Stomach (tissue), 8 donors: ENCODE measurements at regions not wholly inside any gene's neighbourhood (a gene's known extent, or its start where the extent isn't known, plus 50 kb on each side); places are given as distances from the start of the nearest gene placed in this dataset.

Experiments
- DNase-seq, 2 donors: peaks; one replicate each; pipeline versions ENCODE4 v3.0.0 to v3.0.0-alpha.2; 2013 to 2019
- H3K27ac ChIP-seq, 5 donors: fragments of 200-600 bp in 4 of 5; sonication (generic) in 4 of 5; one replicate each; pipeline ENCODE4 v1.5.1; 2013 to 2019; ENCODE audit warnings: mild to moderate bottlenecking in 1 of 5, moderate library complexity in 1 of 5
- H3K27me3 ChIP-seq, 3 donors: fragments of 200-600 bp; sonication (generic); one replicate each; pipeline ENCODE4 v1.5.1; 2017 to 2019; ENCODE audit warnings: mixed run types in 1 of 3
- H3K36me3 ChIP-seq, 4 donors: fragments of 200-600 bp; sonication (generic); 1 replicate in 3 of 4; 2 replicates in 1 of 4; pipeline ENCODE4 v1.5.1; 2016 to 2019
- H3K4me1 ChIP-seq, 4 donors: fragments of 200-600 bp; sonication (generic); one replicate each; pipeline ENCODE4 v1.5.1; 2016 to 2019
- H3K4me3 ChIP-seq, 4 donors: fragments of 200-600 bp; sonication (generic) in 3 of 4; one replicate each; pipeline ENCODE4 v1.5.1; 2016 to 2019; ENCODE audit warnings: mild to moderate bottlenecking in 1 of 4
- H3K9me3 ChIP-seq, 4 donors: fragments of 200-600 bp; sonication (generic); one replicate each; pipeline ENCODE4 v1.5.1; 2016 to 2019
- CTCF ChIP-seq, 7 experiments: fragments of 450-650 bp in 4 of 7; fragments of 200-600 bp in 3 of 7; sonication (generic) in 3 of 7; IDR thresholded peaks; one replicate each; pipeline ENCODE4 v1.5.1; 2016 to 2019; ENCODE audit warnings: antibody characterized with exemption in 7 of 7, control low read depth in 2 of 7, mild to moderate bottlenecking in 1 of 7
- EP300 ChIP-seq: sonication (generic); formaldehyde crosslinking; IDR thresholded peaks from one replicate; pipeline ENCODE4 v1.6.1; 2017; ENCODE audit warnings: antibody characterized with exemption
- POLR2A ChIP-seq, 4 donors: fragments of 450-650 bp; IDR thresholded peaks; one replicate each; pipeline ENCODE4 v1.6.1; 2016; ENCODE audit warnings: antibody characterized with exemption in 4 of 4, control low read depth in 2 of 4, mild to moderate bottlenecking in 1 of 4, moderate library complexity in 1 of 4
- POLR2AphosphoS5 ChIP-seq, 3 donors: sonication (generic); formaldehyde crosslinking; IDR thresholded peaks; one replicate each; pipeline ENCODE4 v1.6.1; 2016; ENCODE audit warnings: antibody characterized with exemption in 3 of 3
- WGBS, 5 donors: extraction: QIAGEN DNeasy Blood & Tissue Kit in 3 of 5; methylation state at CpG; one replicate each; pipeline versions ENCODE4 v1.1.5 to v1.1.7; 2013 to 2018; 5-methylcytosine and 5-hydroxymethylcytosine counted together
- intact Hi-C: fragments of 100-400 bp; cut with DNase I; formaldehyde crosslinking; loops from one replicate; pipeline ENCODE4 v1.15.1; 2023; ENCODE audit warnings: low total_unique reads
- donor health status: healthy with polysubstance abuse.
- donor health status: Bipolar disorder and iron deficiency.
- donor health status: healthy.

GRCh38 chr16:73311857-73312723 lies 264.2 kb upstream of the ZFHX3 start:
- intact Hi-C loops: no loop called here
- H3K27ac ChIP-seq: no peak overlapping the region
- H3K4me1 ChIP-seq: no peaks in the 10 kb centered on the region
- no peaks in the 10 kb centered on the region for H3K36me3 ChIP-seq
- H3K9me3 ChIP-seq: no peaks in the 10 kb centered on the region
- 82 to 88% (median 83%) methylated on average over 10 of the region's 10 CpGs for WGBS, 5 donors
- DNase-seq: no peak
- H3K4me3 ChIP-seq: no peak overlapping the region
- no peak for TF ChIP-seq POLR2A (IDR thresholded peaks at IDR 0.05)
- TF ChIP-seq POLR2AphosphoS5 (IDR thresholded peaks at IDR 0.05): no peak
- TF ChIP-seq CTCF (IDR thresholded peaks at IDR 0.05): no peak
- TF ChIP-seq EP300: no peak
- H3K27me3 ChIP-seq: no peaks in the 10 kb centered on the region

- H3K27me3 ChIP-seq: peaks cover 0 to 9% (median 0%) of the 10 kb centered on the region in 3 donors
- no peak overlapping the region for H3K27ac ChIP-seq
- H3K4me1 ChIP-seq: no peaks in the 10 kb centered on the region
- no peaks in the 10 kb centered on the region for H3K9me3 ChIP-seq
- DNase-seq: no peak
- H3K4me3 ChIP-seq: no peak overlapping the region
- no peaks in the 10 kb centered on the region for H3K36me3 ChIP-seq
- TF ChIP-seq EP300: no peak
- TF ChIP-seq POLR2A (IDR thresholded peaks at IDR 0.05): no peak
- TF ChIP-seq CTCF (IDR thresholded peaks at IDR 0.05): no peak
- no peak for TF ChIP-seq POLR2AphosphoS5 (IDR thresholded peaks at IDR 0.05)
- intact Hi-C loops: no loop called here
Measured at GRCh38 chr16:73308771-73309170, 260.8 kb upstream of the ZFHX3 start.

GRCh38 chr16:73306901-73307413 lies 259.0 kb upstream of the ZFHX3 start:
- no peak for DNase-seq
- WGBS, 5 donors: 32 to 56% (median 38%) methylated on average over 1 of the region's 1 CpG
- H3K4me3 ChIP-seq: no peak overlapping the region
- no peak overlapping the region for H3K27ac ChIP-seq
- intact Hi-C loops: no loop called here
- no peaks in the 10 kb centered on the region for H3K9me3 ChIP-seq
- TF ChIP-seq POLR2A (IDR thresholded peaks at IDR 0.05): no peak
- no peak for TF ChIP-seq CTCF (IDR thresholded peaks at IDR 0.05)
- no peaks in the 10 kb centered on the region for H3K4me1 ChIP-seq
- H3K36me3 ChIP-seq: no peaks in the 10 kb centered on the region
- peaks cover 0 to 9% (median 0%) of the 10 kb centered on the region in 3 donors for H3K27me3 ChIP-seq

GRCh38 chr16:73304008-73304774 lies 256.3 kb upstream of the ZFHX3 start:
- TF ChIP-seq CTCF (IDR thresholded peaks at IDR 0.05): no peak
- no peak for TF ChIP-seq POLR2AphosphoS5 (IDR thresholded peaks at IDR 0.05)
- TF ChIP-seq EP300: no peak
- TF ChIP-seq POLR2A (IDR thresholded peaks at IDR 0.05): no peak
- H3K4me1 ChIP-seq: no peaks in the 10 kb centered on the region
- peak in 1 of 2 donors; percentile 42 for DNase-seq
- intact Hi-C loops: no loop called here
- H3K9me3 ChIP-seq: no peaks in the 10 kb centered on the region
- no peaks in the 10 kb centered on the region for H3K36me3 ChIP-seq
- peaks cover 0 to 9% (median 0%) of the 10 kb centered on the region in 3 donors for H3K27me3 ChIP-seq
- WGBS, 5 donors: 43 to 62% (median 55%) methylated on average over 14 of the region's 14 CpGs
- no peak overlapping the region for H3K27ac ChIP-seq
- H3K4me3 ChIP-seq: no peak overlapping the region
